ENCODE measurements at regions not wholly inside any gene's neighbourhood (a gene's known extent, or its start where the extent isn't known, plus 50 kb on each side); places are given as distances from the start of the nearest gene placed in this dataset.

- Histone ChIP-seq H3K4me3 (no peak overlapping the region), H3K27me3 (peaks cover 0 to 29% of the 10 kb centered on the region in 2 donors), H3K27ac (no peak overlapping the region), H3K4me1 (no peaks in the 10 kb centered on the region), H3K9me3 (no peaks in the 10 kb centered on the region), H3K36me3 (no peaks in the 10 kb centered on the region)
- DNase-seq (ENCODE audit: low spot score in 2 of 2), result no peak
- intact Hi-C loops (cut with DNase I; ENCODE audit: low total_unique reads), result no loop called here
- TF ChIP-seq POLR2AphosphoS5 (IDR thresholded peaks at IDR 0.05), result no peak
- no peak for TF ChIP-seq CTCF (IDR thresholded peaks at IDR 0.05)
- TF ChIP-seq POLR2A (IDR thresholded peaks at IDR 0.05), result no peak
Observed at GRCh38 chrX:131951166-131951565, 71.9 kb upstream of the STK26 start.

GRCh38 chrX:131955099-131955777 lies 67.9 kb upstream of the STK26 start:
- Histone ChIP-seq H3K4me3 (no peak overlapping the region), H3K27ac (no peak overlapping the region), H3K4me1 (no peaks in the 10 kb centered on the region), H3K9me3 (no peaks in the 10 kb centered on the region), H3K36me3 (no peaks in the 10 kb centered on the region), H3K27me3 (peaks cover 0 to 37% of the 10 kb centered on the region in 2 donors)
- TF ChIP-seq CTCF (IDR thresholded peaks at IDR 0.05), result no peak
- no peak for TF ChIP-seq POLR2A (IDR thresholded peaks at IDR 0.05)
- no peak for TF ChIP-seq POLR2AphosphoS5 (IDR thresholded peaks at IDR 0.05)
- intact Hi-C loops (cut with DNase I; ENCODE audit: low total_unique reads), result no loop called here
- no peak for DNase-seq (ENCODE audit: low spot score in 2 of 2)

GRCh38 chrX:131958724-131959123 lies 64.4 kb upstream of the STK26 start:
- no peaks in the 10 kb centered on the region for H3K4me1 ChIP-seq
- TF ChIP-seq POLR2AphosphoS5 (IDR thresholded peaks at IDR 0.05), result no peak
- TF ChIP-seq CTCF (IDR thresholded peaks at IDR 0.05), result no peak
- no peak for TF ChIP-seq POLR2A (IDR thresholded peaks at IDR 0.05)
- intact Hi-C loops (cut with DNase I; ENCODE audit: low total_unique reads), result no loop called here
- H3K9me3 ChIP-seq, result no peaks in the 10 kb centered on the region
- H3K27ac ChIP-seq, result no peak overlapping the region
- no peak for DNase-seq (ENCODE audit: low spot score in 2 of 2)
- no peak overlapping the region for H3K4me3 ChIP-seq
- H3K27me3 ChIP-seq, result peaks cover 0 to 31% of the 10 kb centered on the region in 2 donors
- H3K36me3 ChIP-seq, result no peaks in the 10 kb centered on the region

GRCh38 chrX:131970347-131970746 lies 52.8 kb upstream of the STK26 start:
- Histone ChIP-seq H3K4me3 (no peak overlapping the region), H3K27ac (no peak overlapping the region), H3K36me3 (no peaks in the 10 kb centered on the region), H3K9me3 (peaks cover 0 to 6% of the 10 kb centered on the region in 2 donors), H3K4me1 (no peaks in the 10 kb centered on the region), H3K27me3 (peaks cover 0 to 32% of the 10 kb centered on the region in 2 donors)
- DNase-seq (ENCODE audit: low spot score in 2 of 2), result no peak
- TF ChIP-seq POLR2AphosphoS5 (IDR thresholded peaks at IDR 0.05), result no peak
- no peak for TF ChIP-seq CTCF (IDR thresholded peaks at IDR 0.05)
- TF ChIP-seq POLR2A (IDR thresholded peaks at IDR 0.05), result no peak
- intact Hi-C loops (cut with DNase I; ENCODE audit: low total_unique reads), result no loop called here

All from breast epithelium (tissue), 4 donors.